Mammary epithelial cell (primary cell): ENCODE measurements at regions not wholly inside any gene's neighbourhood (a gene's known extent, or its start where the extent isn't known, plus 50 kb on each side); places are given as distances from the start of the nearest gene placed in this dataset.

Experiments used
- EZH2 ChIP-seq: IDR thresholded peaks from 2 replicates; pipeline ENCODE4 v1.6.1; 2012; ENCODE audit warnings: low read length, inconsistent platforms, borderline replicate concordance
- TF ChIP-seq, protein P1 (sequence below), 2 donors: IDR thresholded peaks in 1 of 2; conservative IDR thresholded peaks in 1 of 2; 2 replicates each; pipeline ENCODE4 v1.5.1; 2011 to 2012; ENCODE audit warnings: inconsistent platforms in 2 of 2, low read length in 2 of 2, mild to moderate bottlenecking in 2 of 2, control low read depth in 1 of 2, low read depth in 1 of 2; ENCODE audit not compliant: insufficient read depth in 1 of 2; ENCODE audit errors: extremely low read depth in 1 of 2

GRCh38 chr4:146098978-146099377 is 76.5 kb upstream of the LSM6 start:
- TF ChIP-seq EZH2: no peak
- TF ChIP-seq, protein P1, sequence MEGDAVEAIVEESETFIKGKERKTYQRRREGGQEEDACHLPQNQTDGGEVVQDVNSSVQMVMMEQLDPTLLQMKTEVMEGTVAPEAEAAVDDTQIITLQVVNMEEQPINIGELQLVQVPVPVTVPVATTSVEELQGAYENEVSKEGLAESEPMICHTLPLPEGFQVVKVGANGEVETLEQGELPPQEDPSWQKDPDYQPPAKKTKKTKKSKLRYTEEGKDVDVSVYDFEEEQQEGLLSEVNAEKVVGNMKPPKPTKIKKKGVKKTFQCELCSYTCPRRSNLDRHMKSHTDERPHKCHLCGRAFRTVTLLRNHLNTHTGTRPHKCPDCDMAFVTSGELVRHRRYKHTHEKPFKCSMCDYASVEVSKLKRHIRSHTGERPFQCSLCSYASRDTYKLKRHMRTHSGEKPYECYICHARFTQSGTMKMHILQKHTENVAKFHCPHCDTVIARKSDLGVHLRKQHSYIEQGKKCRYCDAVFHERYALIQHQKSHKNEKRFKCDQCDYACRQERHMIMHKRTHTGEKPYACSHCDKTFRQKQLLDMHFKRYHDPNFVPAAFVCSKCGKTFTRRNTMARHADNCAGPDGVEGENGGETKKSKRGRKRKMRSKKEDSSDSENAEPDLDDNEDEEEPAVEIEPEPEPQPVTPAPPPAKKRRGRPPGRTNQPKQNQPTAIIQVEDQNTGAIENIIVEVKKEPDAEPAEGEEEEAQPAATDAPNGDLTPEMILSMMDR (conservative IDR thresholded peaks at IDR 0.05 in 1 of 2, IDR thresholded peaks at IDR 0.05 in 1 of 2; ENCODE audit: extremely low read depth in 1 of 2, insufficient read depth in 1 of 2, low read depth in 1 of 2, low read length in 2 of 2): no peak
